ENCODE measurements at regions not wholly inside any gene's neighbourhood (a gene's known extent, or its start where the extent isn't known, plus 50 kb on each side); places are given as distances from the start of the nearest gene placed in this dataset.

DNA sequence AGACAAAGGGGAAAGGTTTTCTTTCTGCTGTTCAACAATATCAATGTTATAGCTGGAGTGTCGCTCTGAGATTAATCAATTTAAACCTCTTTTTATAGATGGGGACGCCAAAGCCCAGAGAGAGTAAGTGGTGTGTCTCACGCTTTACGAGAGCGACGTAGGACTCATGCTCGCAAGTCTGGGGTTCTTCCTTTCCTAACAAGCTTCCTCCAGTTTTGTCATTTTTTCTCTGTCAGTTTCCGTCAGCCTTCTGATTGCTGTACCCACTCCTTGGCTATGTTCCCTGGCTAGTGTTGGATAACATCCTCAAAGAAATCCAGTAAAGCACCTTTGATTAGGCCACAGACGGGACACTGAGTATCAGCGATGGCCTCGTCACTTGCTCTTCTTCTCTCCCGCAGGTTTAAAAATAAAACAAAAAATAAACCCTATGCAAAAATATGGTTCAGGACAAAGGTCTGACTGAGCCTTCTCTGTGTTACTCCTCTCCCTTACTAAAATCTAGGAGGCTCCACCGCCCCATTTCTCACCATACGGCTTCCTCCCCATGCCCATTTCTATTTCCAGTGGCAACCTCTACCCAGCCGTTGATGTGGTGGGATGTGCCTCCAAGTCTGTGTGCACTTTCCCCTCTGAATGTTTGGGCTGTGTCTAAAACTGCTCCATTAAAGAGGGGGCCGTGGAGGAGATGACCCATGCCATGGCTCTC lies 172.7 kb upstream of the PARP11 start:
- no peak for DNase-seq

DNA sequence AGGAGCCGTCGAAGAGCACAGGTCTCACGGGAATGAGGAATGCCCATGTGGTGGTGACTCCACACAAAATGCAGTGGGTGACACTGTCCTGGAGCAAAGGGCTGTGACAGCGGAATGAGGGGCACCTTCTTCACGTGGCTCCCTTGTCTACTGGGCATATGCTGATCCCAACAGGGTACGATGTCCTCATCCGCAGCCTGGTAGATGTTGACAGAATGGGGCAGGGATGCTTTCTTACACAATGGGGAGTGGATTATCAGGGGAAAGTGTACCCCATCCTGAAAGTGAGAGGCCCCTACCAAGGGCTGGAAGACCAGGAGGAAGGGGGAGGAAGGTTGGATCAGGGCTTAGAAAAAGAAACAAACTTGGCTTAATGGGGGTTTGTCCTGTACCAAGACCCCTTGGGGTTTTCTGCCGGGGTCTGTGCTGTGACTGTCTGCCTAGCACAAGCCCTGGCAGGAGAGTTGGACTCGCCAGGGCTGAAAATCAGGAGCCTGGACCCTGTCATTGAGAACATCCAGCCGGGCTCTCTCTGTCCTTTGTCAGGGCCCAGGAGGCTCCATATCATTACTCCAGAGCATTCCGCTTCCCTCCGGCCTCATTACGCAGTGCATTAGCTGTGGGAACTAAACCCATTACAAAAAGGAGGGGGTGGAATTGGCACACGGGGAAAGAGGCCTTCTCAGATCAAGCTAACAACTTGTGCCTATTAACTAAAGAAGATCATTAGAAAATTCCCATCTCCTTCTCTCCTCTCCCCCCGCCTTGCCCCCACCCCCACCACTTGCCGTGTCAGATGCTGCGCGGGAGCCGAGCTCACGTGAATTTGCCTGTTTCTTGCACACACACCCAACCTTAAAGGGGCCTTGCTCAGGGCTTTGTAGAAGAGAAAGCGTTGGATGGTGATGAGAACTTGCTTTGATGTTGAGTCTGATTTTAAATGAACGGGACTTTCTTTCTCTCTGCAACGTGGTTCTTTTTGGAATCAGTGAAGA lies 171.8 kb upstream of the PARP11 start:
- DNase-seq: no peak

GRCh38 chr12:4044101-4044500 lies 170.9 kb upstream of the PARP11 start:
- no peak for DNase-seq

DNA sequence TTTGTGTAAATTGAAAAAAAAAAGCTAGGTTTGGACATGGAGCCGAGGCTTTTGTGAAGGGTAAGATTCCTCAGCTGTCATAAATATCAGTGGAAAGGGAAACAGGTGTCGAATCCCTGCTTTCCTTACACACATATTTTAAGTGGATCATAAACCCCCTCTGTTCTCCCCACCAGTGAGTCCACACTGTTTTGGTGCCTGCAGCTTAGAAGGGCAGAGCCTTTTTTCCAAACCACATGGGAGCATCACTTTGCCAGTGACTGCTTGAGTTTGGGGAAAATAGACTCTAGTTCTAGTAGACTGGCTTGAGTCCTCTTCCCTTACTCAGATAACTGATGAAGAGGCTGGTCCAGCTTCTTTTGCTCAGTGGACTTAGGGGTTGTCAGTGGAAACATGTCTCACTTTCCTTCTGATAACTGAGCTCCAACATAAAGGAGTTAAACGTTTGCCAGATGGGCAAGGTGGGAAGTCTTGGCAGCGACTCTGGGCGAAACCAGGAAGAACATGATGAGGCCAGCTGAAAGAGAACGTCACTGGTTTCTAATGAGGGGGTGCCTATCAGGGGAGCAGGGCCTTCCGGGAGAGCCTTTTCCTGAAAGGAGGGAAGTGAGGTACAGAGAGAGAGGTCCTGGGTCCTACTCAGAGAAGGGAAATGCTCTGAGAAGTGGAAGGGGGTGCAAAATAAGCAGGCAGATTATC lies 168.1 kb upstream of the PARP11 start:
- no peak for DNase-seq

DNA sequence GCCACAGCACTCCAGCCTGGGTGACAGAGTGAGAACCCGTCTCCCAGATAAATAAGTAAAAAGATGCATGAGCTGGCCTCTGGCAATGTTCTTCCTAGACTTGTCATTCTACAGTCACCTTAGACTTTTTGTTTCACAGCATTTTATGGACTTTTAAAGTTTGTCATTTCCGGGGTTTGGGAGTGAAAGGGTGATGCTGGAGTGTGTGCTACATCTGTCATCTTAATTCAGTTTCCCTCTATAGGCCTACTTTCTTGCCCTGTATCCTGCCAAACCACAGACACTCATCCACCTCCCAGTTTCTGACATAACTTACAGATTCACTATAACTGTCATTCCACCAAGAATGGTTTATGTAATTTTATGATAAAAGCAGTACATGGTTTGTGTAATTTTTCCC lies 166.7 kb upstream of the PARP11 start:
- no peak for DNase-seq

DNA sequence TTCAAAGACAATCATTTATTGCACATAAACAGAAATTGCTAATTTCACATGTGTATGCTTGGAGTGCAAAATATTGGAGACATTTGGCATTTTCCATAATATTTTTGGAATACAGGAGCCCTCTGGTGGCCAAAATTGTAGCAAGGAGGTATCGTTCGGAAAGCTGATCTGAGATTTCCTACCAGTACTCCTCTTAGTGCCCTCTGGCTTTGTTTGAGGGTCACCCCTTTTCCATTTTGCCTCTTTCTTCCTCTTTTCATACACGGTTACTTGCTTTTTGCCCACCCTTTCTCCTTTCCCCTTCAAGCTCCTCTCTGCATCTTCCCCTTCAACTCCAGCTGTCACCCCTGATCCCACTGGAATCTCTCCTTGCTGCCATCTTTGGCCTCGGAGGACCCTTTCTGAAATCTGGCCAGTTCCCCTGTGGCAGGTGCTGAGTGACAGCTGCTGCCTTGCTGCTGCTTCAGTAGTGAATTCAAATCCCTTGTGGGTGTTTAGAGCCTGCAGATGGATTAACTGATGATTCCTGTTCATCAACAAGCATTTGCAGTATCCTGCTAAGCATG lies 164.6 kb upstream of the PARP11 start:
- peak in 1 of 2 donors; percentile 19 for DNase-seq

DNA sequence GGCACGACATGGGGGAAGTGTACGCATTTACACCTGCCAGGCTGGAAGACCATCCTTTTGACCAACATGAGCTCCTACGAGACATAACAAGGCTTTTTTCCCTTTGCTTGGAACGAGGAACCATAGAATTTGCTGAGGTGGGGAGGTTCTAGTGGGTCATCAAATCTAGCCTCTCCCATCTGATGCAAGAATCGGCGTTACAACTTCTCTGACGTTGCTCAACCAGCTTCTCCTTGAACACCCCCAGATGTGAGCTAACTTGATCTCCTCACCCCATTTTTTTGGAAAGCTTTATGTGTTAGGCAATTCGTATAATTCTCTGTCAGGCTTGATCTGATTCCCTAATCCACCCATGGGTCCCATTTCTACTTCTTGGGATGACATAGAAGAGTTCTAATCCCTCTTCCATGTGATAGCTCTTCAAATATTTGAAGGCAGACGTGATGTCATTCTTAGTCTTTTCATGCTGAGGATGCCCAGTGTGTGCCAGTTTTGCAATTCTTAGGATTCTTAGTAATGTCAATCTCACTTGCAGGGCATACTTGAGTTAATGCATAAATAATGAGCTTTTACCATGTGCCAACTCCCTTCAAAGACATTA lies 163.6 kb upstream of the PARP11 start:
- DNase-seq: no peak

GRCh38 chr12:4034921-4035320 lies 161.7 kb upstream of the PARP11 start:
- no peak for DNase-seq

- DNase-seq: no peak
Measured at GRCh38 chr12:4032924-4033615, 159.9 kb upstream of the PARP11 start.

DNA sequence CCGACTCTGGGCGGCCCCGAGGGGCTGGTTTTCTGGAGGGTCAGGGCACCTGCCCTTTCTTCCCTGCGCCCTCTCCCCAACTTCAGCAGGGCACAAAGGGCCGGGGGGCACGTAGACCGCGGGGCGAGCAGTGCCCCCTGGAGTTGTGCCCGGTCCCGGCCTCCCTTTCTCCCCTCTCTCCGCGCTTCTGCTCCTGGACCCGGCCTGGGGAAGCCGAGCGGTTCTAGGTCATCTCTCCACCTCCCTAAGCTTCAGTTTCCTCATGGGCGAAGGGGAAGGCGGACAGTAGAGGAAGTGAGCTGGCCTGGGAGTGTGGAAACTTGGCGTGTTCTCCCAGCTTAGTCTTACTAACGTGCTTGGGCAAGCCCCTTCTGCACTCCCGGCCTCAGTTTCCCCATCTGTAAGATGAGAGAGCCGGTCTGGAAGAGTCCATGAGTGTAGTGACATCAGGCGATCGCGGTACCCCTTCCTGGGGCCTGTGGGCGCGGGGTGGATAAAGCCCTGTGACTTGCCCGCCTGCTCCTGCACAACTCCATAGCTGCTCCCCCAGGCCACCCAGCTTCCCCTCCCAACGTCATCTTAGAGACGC lies 158.6 kb upstream of the PARP11 start:
- DNase-seq: no peak

GRCh38 chr12:4030929-4031702 lies 157.9 kb upstream of the PARP11 start:
- peak; percentile 78 to 82 for DNase-seq

GRCh38 chr12:4027412-4027811 lies 154.2 kb upstream of the PARP11 start:
- peak; percentile 63 to 72 for DNase-seq

DNA sequence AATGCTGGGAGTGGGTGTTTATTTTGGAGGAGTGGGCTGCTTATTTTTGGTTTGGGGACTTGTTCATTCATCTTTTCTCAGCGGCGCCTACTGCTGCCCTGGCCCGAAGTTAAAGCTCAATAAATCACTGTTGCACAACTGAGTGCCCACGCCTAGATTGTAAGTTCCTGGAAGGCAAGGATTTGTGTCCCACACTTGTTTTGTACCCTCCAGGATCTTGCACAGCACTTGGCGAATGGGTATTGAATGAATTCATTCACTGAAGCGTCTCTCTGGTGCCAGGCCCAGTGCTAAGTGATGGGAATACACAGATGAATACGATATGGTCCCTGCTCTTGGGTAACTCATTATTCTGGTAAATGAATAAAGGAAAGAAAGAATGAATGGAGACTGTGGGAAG lies 153.3 kb upstream of the PARP11 start:
- DNase-seq: no peak

GRCh38 chr12:4026020-4026358 lies 152.8 kb upstream of the PARP11 start:
- no peak for DNase-seq

- no peak for DNase-seq
Measured at GRCh38 chr12:4025181-4026019, 152.2 kb upstream of the PARP11 start.

- DNase-seq: no peak
Measured at GRCh38 chr12:4024701-4025100, 151.5 kb upstream of the PARP11 start.

DNA sequence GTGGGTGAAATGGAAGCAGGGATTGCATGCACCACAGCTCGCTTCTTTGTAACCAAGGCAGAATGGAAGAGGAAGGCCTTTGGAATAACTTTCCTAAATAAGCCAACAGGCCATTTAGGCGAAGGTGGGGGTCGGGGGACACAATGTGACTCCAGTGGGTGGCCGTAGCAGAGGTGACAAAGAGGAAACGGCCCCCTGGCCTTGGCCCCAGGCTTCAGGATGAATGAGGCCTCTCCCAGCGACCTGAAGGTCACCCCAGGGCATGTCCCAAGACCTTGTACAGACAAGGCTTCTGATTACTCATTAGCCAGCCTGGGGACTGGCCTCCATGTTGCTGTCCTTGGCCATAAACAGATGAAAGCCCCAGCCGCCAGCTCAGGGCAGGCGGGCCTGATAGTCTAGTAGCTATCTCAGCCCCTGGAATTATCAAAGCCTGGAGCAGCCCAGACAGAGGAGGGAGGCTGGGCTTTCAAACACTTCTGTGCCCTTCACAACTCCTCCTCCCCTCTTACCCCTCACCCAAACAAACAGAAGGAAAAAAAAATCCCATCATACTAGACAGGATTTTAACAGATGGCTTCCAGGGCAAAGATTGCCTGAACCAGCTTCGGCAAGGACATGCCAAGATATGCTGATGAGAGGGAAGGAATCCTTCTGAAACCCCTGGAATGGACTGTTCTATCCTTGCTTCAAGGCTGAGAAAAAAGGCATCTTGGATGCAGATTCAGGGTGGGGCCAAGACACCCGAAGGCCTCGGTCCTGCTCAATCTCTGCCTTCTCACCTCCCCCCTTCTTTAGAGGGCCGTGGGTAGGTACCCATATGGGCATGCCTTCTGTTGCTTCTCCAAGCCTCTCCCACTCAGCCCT lies 142.3 kb upstream of the PARP11 start:
- DNase-seq: no peak

- DNase-seq: no peak
Measured at GRCh38 chr12:4014858-4015224, 141.6 kb upstream of the PARP11 start.

GRCh38 chr12:4014444-4014843 lies 141.2 kb upstream of the PARP11 start:
- no peak for DNase-seq
